Right renal cortex interstitium (tissue), 3 donors: ENCODE measurements at regions not wholly inside any gene's neighbourhood (a gene's known extent, or its start where the extent isn't known, plus 50 kb on each side); places are given as distances from the start of the nearest gene placed in this dataset.
"Not testable (repeated sequence)": the region's sequence is repeated elsewhere in the genome, so short reads cannot be mapped to it uniquely, and the experiment has no call there.

Source experiments
- DNase-seq, 3 donors: peaks; one replicate each; pipeline ENCODE4 v3.0.0-alpha.2; 2013; ENCODE audit warnings: low read depth in 3 of 3, low spot score in 2 of 3

DNA sequence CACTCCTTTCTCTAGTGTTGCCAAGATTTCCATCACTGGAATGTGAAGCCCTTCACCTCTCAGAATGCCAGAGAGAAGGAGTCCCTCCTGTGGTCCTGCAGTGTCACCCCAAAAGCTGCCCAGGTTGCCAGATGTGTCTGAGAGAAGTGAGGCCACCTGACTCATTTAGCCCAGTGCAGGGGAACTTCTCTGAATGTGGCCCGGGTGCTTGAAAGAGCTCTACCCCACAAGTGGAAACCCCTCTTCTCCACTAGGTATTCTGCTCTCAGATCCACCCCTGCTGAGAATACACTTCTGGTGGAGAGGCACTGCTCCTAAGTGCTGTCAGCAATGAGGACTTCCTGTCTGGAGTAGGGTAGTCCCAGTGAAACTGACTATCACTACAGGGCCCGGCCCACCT is 334.8 kb downstream of the ANAPC1 start:
- DNase-seq = not testable (repeated sequence)

DNA sequence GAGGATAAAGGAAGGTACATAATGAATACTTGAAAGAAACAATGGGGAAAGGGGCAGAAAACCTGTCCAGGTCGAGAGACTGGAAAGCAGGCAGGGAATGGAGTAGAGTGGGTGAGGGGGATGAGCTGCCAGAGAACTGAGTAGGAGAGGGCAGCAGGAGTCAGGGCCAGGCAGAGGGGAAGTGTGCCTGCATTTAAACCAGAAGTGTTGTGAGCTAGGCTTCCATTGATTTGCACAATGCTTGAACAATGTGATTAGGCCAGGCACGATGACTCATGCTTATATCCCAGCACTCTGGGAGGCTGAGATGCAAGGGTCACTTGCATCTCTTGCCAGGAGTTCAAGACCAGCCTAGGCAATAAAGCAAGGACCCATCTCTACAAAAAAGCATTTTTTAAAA is 332.6 kb downstream of the ANAPC1 start:
- DNase-seq = not testable (repeated sequence)

DNA sequence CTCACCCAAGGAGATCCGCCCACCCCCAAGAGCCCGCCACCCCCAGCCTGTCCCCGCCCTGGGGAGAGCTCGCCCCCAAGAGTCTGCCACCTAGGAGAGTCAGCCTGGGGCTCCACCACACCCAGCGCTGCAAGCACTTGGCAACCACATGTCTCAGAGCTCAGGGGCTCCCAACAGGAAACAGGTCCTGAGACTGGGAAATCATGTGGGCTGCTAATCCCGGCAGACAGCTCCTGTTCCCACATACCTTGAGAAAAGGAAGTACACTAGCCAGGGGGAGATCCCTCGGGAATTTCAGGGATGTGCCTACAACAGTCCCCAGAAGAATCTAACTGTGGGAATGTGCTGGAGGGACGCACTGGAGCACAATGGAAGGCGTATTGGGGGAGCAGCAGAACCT is 331.4 kb downstream of the ANAPC1 start:
- DNase-seq = not testable (repeated sequence)

DNA sequence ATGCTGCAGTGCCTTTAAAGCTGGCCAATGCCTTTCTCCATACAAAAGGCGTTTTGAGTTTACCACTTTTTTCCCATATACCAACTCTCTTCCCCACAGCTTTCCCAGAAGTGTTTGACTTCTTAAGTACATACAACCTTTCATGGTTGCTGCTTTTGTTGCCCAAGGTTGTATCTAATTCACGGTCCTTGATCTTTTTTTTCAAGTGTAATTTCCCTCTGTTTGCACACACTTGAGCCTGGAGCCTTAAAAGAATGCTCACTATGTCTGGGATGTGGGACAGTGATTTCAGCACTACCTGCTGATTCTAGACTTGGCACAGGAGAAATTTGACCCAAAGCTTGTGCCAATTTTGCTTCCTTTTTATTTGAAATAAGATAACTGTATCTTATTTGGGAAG is 324.7 kb downstream of the ANAPC1 start:
- not testable (repeated sequence) for DNase-seq

DNA sequence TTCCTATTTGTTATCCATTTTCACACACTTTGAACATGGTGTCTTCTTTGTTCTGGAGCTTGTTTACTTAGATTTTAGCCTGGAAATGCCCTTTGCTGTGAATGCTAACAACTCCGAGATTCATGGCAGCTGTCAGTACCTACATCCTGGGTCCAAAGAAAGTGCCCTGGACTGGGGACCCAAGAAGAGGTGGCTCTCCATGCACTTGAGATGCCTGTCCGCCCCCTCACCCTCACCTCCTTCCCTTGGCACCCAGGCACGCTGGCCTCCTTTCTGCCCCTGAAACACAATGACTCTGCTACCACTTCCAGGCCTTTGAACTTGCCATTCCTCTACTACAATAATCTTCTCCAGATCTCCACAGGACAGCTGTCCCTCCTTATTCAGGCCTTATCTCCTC is 324.2 kb downstream of the ANAPC1 start:
- DNase-seq = not testable (repeated sequence)

DNA sequence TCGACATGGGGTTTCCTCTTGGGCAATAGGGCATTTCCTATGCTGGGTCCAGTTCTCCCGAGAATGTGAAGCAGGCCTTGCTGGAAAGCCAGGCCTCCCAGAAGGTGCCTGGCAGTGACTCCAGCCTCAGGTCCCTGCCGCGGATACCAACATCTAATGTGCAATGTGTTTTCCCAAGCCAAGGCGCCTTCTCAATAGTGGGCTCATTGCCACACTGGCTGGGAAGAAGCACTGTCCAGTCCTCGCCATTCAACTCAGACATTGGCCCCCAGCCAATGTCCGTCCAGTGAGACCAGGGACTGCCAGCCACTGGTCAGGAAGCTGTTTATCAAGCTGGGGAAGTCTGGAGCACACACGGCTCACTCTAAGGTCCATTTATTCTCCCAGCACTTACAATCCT is 317.9 kb downstream of the ANAPC1 start:
- DNase-seq = not testable (repeated sequence)

DNA sequence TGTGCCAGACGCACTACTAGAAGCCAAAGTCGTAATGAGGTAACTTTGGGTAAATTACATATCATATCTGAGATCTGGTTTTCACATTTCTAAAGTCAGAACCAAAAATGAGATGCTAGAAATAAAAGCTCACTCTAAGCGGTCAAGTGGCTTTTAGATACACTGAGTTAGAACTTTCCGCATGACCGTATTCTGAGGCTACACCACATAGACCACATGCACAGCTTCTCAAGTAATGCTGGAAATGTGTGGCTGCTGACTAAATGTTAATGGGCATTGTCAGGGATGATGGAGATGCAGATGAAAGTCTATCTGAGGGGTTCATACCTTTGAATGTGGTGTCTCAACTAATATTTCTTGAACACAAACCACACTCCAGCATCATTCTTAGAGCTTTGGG is 316.8 kb downstream of the ANAPC1 start:
- DNase-seq = not testable (repeated sequence)

DNA sequence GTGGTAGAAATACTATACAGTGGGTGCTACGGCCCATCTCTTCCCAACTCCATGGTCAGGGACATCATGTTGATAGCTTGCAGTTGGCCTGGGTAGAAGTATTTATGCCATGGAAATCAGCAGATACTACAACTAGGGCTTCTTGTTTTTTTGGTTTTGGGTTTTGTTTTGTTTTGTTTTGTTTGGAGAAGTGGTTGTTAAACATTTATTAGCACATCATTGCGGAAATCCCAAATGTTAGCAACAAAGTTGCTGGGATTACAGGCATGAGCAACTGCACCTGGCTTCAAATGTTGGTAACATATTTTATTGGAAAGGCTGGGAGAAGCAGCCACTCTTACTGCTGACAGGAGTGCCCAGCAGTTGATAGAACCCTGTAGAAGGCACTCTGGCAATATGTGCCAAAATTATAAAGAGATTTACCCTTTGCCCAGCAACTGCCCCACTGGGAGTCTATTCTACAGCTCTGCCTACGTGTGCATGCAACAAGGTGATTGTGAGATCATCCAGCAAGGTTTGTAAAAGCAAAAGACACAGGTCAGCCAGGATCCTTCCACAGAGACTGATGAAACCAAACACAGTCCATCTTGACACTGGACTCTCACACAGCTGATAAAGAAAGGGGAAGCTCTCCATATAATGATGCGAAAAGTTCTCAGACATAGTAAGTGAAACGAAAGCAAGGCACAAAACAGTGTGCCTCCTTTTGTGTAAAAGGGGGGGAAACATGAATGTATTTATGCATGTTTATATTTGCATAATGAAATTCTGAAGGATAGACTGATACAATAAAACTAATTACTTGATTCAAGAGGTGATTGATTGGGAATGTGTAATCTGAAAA is 314.4 kb downstream of the ANAPC1 start:
- DNase-seq = not testable (repeated sequence)

DNA sequence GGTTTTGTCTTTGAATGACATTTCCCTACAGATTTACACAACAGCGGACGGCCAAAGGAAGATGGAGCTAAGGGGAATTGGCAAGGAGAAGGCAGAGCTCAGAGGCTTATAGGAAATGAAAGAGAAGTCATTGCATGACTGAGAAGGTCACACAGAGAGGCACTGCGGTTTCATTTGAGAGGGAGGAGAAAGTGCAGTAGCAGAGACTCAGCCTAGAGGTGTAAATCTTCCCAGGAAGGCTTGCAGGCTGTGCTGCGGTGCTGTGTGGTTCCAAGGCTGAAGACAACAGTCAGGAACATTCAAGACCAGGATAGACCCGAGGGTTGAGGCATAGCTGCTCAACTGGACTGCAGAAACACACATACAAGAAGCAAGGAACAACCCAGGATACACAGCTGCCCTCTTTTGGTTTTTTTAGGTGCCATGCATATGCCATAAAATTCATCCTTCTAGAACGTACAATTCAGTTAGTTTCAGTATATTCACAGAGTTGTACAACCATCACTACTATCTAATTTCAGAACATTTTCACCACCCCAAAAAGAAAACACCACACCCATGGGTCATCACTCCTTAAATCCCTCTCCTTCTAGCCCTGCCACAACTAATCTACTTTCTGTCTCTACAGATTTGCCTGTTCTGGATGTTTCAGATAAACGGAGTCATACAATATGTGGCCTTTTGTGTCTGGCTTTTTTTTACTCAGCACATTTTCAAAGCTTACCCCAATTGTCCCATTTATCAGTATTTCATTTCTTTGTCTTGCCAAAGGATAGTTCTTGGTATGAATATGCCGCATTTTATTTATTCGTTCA is 313.5 kb downstream of the ANAPC1 start:
- DNase-seq = not testable (repeated sequence)

DNA sequence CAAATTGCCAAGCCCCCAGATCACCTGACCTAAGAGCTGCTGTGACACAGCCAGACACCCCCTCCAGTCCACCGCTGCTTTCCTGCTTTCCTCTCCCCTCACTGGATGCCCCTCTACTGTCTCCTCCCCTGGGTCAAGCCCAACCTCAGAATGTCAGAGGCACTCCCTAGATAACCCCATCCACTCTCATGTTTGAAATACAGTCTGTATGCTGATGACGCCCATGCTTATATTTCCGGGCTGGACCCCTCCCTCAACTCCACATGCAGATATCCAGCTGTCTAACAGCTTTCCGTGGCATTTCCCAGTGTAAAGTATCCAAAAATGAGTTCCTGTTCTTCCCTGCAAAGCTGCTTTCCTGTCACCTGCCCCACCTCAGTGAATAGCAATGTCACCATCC is 309.2 kb downstream of the ANAPC1 start:
- not testable (repeated sequence) for DNase-seq

DNA sequence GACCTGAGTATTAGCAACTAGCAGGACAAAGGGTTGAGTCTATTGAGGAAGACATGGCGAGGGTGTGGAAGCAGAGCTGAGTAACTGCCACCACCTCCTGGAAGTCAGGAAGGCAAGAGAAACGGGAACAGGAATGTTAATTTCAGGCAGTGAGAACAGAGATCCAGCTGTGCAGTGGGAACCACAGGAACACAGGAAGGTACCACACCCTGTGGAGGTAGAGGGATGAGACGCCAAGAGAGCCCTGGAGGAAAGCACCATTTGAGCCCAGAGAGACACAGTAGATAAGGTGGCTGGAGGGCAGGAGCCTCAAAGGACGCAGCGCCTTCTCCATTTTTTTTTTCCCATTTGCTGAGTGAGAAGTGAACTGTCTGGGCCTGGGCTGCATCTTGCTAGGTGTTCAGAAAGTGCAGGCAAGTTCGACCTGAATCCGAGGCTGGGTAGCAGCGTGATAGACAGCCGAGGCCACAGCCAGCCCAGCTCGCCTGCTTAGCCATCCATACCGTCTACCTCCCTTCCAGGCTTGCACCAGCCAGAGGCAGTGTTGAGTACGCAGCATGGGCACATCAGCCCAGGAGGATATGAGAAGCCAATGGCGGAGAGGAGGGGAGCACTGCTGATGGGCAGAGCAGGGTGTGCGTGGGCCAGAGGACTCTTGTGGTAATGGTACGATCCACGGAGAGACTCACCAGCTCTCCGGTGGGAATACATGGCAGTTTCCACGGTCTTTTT is 306.7 kb downstream of the ANAPC1 start:
- not testable (repeated sequence) for DNase-seq

DNA sequence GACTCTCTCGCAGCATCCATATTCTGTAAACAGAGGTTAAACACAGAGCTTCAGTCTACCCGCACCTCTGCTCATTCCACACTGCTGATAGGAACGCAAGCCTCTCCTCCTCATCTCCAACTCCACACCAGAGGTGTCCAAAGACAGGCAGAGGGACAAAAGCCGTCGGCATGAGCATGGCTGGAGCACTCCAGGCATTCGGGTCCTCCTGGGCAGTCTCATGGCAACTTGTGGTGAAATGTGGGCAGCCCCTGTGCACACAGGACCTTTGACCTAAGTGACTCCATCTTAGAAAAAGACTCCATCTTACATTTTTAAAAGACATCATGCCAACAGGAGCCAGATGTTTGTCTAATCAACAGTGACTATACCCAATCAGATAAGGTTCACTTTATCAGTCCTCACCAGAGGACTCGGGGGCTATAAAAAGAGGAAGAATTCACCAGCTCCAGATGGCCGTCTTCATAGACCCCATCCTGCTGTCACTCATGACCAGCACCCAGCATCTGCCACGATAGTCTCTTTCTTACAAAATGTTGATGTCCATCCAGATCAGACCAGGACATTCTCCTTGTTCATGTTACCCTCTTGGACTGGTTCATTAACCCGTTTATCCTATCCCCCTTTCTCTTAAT is 304.4 kb downstream of the ANAPC1 start:
- DNase-seq = not testable (repeated sequence)

DNA sequence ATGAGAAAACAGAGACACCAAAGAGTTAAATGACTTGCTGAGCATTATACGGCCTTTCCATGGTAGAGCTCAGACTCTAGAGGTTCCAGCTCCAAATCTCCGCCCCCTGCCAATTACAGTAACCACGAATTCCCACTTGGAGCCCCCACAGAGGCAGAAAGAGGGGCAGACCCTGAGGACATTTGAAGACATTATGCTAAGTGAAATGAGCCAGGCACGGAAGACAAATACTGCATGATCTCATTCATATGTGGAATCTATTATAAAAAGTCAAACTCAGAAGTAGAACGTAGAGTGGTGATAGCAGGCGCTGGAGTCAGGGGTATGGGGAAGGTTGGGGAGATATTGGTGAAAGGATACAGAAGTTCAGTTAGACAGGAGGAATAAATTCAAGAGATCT is 303.4 kb downstream of the ANAPC1 start:
- DNase-seq = not testable (repeated sequence)

DNA sequence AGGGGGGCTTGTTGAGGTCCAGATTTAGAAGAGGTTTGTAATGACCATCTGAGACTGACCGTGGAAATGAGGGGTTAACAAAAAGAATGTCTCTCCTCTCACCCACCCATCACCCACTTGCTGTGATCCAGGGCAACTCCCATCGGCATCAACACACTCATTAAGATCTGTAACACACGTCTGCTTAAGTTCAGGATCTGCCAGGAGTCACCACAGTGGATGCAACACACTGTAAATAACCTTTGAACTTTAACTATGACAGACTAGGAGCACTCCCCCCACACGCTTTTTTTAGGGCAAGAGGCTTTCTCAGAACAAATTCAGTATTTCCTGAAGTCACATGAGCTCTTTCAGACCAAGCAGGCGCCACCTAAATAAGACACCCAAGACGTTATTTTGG is 301.9 kb downstream of the ANAPC1 start:
- DNase-seq = not testable (repeated sequence)

DNA sequence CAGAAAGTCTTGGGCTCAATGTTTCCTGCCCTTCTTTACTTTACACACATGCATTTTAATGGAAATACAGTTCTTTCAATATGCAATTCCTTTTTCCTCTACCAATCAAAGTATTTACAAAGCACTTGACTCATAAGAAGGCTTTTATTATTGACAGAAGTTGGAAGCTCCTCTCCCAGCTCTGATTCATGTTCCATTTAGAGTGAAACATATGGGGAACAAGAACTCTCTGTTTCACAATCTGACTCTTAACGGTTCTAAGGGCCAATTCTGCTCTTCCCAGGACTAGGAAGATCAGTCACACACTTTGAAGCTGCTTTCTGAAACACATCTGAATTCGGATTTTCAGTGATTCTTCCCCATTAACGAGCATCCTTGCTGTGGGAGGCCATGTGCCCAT is 300.5 kb downstream of the ANAPC1 start:
- DNase-seq = not testable (repeated sequence)

DNA sequence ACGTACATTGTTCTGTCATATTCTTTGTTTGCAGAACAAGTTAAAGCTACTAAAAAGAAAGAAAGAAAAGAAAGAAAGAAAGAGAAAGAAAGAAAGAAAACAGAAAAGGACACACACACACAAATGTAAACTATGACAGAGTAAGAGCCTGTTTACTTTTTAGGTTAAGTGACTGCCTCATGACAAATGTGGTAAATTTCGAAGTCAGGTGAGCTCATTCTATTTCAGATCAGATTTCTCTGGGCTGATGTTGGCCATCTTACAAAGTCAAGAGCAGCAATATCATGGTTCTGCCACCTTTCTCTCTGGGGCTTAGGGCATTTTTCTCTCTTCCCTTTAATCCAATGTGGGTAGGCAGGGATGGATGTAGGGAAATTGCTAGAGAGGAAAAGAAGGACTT is 299.5 kb downstream of the ANAPC1 start:
- DNase-seq = not testable (repeated sequence)

DNA sequence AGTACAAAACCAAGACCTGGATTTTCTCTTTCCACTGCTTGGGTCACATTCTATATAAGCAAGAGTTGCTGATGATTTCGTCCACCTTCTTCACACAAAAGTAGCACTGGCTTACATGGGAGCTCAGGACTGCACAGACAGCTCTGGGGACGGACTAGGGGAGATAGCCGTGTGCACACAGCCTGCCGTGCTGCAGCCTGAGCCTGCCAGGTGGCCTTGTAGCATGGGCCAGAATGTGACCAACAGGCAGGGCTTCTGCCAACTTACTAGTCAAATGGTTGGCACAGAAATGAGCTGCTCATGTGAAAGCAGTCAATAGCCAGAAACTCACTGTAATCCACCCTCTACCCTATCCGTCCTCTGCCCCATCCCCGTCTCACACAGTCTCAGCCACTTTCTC is 299.0 kb downstream of the ANAPC1 start:
- DNase-seq = not testable (repeated sequence)

DNA sequence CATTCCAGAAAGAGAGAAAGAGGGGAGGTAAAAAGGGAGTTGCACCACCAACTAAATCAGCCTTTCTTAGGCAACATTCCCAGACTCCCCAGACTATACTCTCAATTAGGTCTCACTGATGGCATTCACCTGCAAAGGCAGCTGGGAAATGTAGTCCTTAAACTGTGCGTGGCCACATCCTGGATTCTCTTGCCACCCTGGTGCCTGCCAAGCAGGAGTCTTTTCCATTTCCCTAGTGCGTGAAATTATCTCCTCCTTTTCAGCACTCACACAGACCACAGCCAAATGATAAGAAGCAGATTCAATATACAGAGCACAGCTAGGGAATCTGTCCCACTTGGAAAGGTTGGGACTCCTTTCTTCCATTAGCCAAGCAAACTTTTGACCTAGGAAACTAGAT is 298.0 kb downstream of the ANAPC1 start:
- not testable (repeated sequence) for DNase-seq

DNA sequence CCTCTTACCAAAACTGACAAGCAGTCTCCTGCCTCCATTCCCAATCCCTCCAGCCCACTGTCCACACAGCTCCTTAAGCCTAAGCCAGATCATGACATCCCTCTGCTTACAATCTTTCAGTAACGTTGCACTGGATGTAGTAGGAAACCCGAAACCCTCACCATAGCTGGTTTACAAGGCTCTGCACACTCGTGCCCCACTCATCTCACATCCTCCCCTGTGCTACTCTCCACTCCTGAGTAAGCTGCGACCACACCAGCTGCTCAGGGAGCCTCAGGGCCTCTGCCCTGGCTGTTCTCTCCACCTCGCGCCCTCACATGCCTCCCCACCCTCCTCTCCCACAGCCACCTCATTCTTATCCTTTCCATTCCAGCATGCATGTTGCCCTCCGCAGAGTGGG is 288.9 kb downstream of the ANAPC1 start:
- DNase-seq = not testable (repeated sequence)
